Activated B cell treated with CpG ODN at 0.5 μM for 24 hours (primary cell): ENCODE measurements at regions not wholly inside any gene's neighbourhood (a gene's known extent, or its start where the extent isn't known, plus 50 kb on each side); places are given as distances from the start of the nearest gene placed in this dataset.

ENCODE experiments used
- ATAC-seq: fragments of 200-7000 bp; cut with Tn5 transposase; one replicate; pipeline ENCODE4 v1.10.0; 2021; ENCODE audit warnings: low read depth, mild to moderate bottlenecking, moderate library complexity
- CTCF ChIA-PET: fragments of 350-600 bp; sonication (Branson Sonifier 250); formaldehyde crosslinking; loops from one replicate; lab custom pipeline; 2021; ENCODE audit warnings: antibody characterized with exemption; lab: Charles Lee
- POLR2A ChIA-PET: fragments of 350-600 bp; sonication (Branson Sonifier 250); formaldehyde crosslinking; loops from one replicate; lab custom pipeline; 2021; ENCODE audit warnings: antibody characterized with exemption; lab: Charles Lee
- DNase-seq: peaks from one replicate; pipeline ENCODE4 v3.0.0; 2022
- H3K27ac Mint-ChIP-seq: one replicate; pipeline ENCODE4 v1.8.0; 2020; ENCODE audit warnings: mixed read lengths
- H3K27me3 Mint-ChIP-seq: one replicate; pipeline ENCODE4 v1.8.0; 2021; ENCODE audit warnings: mixed read lengths
- H3K36me3 Mint-ChIP-seq: one replicate; pipeline ENCODE4 v1.8.0; 2021; ENCODE audit warnings: low read depth, mixed read lengths
- H3K4me1 Mint-ChIP-seq: one replicate; pipeline ENCODE4 v1.8.0; 2021; ENCODE audit warnings: mixed read lengths
- H3K4me3 Mint-ChIP-seq: one replicate; pipeline ENCODE4 v1.8.0; 2020; ENCODE audit warnings: mild to moderate bottlenecking, mixed read lengths
- H3K9me3 Mint-ChIP-seq: one replicate; pipeline ENCODE4 v1.8.0; 2020; ENCODE audit warnings: mixed read lengths
- CTCF ChIP-seq: fragments of 200-600 bp; IDR thresholded peaks from one replicate; pipeline ENCODE4 v1.8.0; 2022; ENCODE audit warnings: antibody characterized with exemption, mild to moderate bottlenecking
- intact Hi-C: fragments of 100-400 bp; cut with micrococcal nuclease; formaldehyde crosslinking; loops from one replicate; pipeline ENCODE4 v1.15.1; 2024

- H3K4me3 Mint-ChIP-seq: no peak overlapping the region
- ChIA-PET CTCF (interaction anchor here (1.3 to 3.0 kb wide), 9 partner anchors 9 to 769 kb away, joined by 3 to 14 read pairs (median 5); no protein-coding TSS in a partner anchor), POLR2A (interaction anchor here (2.2 kb wide), 1 partner anchor 9 kb away, joined by 13 read pairs; no protein-coding TSS in a partner anchor)
- TF ChIP-seq CTCF: no peak
- no peak overlapping the region for H3K27ac Mint-ChIP-seq
- intact Hi-C loops: loop anchor here (5.0 kb wide), 1 partner anchor 273 kb away; no protein-coding TSS in a partner anchor
- DNase-seq (no peak), ATAC-seq (no peak)
- no peaks in the 10 kb centered on the region for H3K9me3 Mint-ChIP-seq
- no peaks in the 10 kb centered on the region for H3K36me3 Mint-ChIP-seq
- H3K4me1 Mint-ChIP-seq: peaks cover 21% of the 10 kb centered on the region
- no peaks in the 10 kb centered on the region for H3K27me3 Mint-ChIP-seq
Observed at GRCh38 chr10:6919077-6919476, 339.0 kb upstream of the PRKCQ start.

- POLR2A ChIA-PET: interaction anchor here (2.2 kb wide), 1 partner anchor 9 kb away, joined by 13 read pairs; no protein-coding TSS in a partner anchor
- intact Hi-C loops: loop anchor here (1.0 to 5.0 kb wide), 2 partner anchors 9 to 274 kb away; no protein-coding TSS in a partner anchor
- H3K4me1 Mint-ChIP-seq: peaks cover 21% of the 10 kb centered on the region
- DNase-seq (peak; percentile 37), ATAC-seq (no peak)
- H3K27me3 Mint-ChIP-seq: no peaks in the 10 kb centered on the region
- no peak overlapping the region for H3K4me3 Mint-ChIP-seq
- CTCF ChIA-PET: interaction anchor here (1.3 to 3.0 kb wide), 9 partner anchors 9 to 769 kb away, joined by 3 to 14 read pairs (median 4); no protein-coding TSS in a partner anchor
- H3K9me3 Mint-ChIP-seq: no peaks in the 10 kb centered on the region
- TF ChIP-seq CTCF: no peak
- H3K36me3 Mint-ChIP-seq: no peaks in the 10 kb centered on the region
- no peak overlapping the region for H3K27ac Mint-ChIP-seq
Observed at GRCh38 chr10:6918305-6918704, 338.2 kb upstream of the PRKCQ start.

- Mint-ChIP-seq H3K27me3 (no peaks in the 10 kb centered on the region), H3K36me3 (no peaks in the 10 kb centered on the region), H3K9me3 (no peaks in the 10 kb centered on the region), H3K27ac (no peak overlapping the region), H3K4me3 (no peak overlapping the region), H3K4me1 (peaks cover 21% of the 10 kb centered on the region)
- CTCF ChIA-PET: interaction anchor here (1.2 kb wide), 1 partner anchor 10 kb away, joined by 4 read pairs; no protein-coding TSS in a partner anchor
- TF ChIP-seq CTCF: no peak
- POLR2A ChIA-PET: interaction anchor here (2.2 kb wide), 1 partner anchor 11 kb away, joined by 13 read pairs; no protein-coding TSS in a partner anchor
- DNase-seq (no peak), ATAC-seq (no peak)
- intact Hi-C loops: loop anchor here (5.0 kb wide), 1 partner anchor 275 kb away; no protein-coding TSS in a partner anchor
Observed at GRCh38 chr10:6917125-6917524, 337.0 kb upstream of the PRKCQ start.

- DNase-seq (no peak), ATAC-seq (peak; percentile 67)
- no peak for TF ChIP-seq CTCF
- no peaks in the 10 kb centered on the region for H3K9me3 Mint-ChIP-seq
- peaks cover 21% of the 10 kb centered on the region for H3K4me1 Mint-ChIP-seq
- H3K27me3 Mint-ChIP-seq: no peaks in the 10 kb centered on the region
- ChIA-PET CTCF (interaction anchor here (1.2 kb wide), 1 partner anchor 10 kb away, joined by 4 read pairs; no protein-coding TSS in a partner anchor), POLR2A (interaction anchor here (2.2 kb wide), 1 partner anchor 11 kb away, joined by 13 read pairs; no protein-coding TSS in a partner anchor)
- no peak overlapping the region for H3K27ac Mint-ChIP-seq
- intact Hi-C loops: loop anchor here (5.0 kb wide), 1 partner anchor 276 kb away; no protein-coding TSS in a partner anchor
- no peaks in the 10 kb centered on the region for H3K36me3 Mint-ChIP-seq
- no peak overlapping the region for H3K4me3 Mint-ChIP-seq
Observed at GRCh38 chr10:6916601-6917000, 336.5 kb upstream of the PRKCQ start.

- H3K4me1 Mint-ChIP-seq: peaks cover 18% of the 10 kb centered on the region
- H3K9me3 Mint-ChIP-seq: no peaks in the 10 kb centered on the region
- ChIA-PET CTCF (interaction anchor here (1.8 kb wide), 1 partner anchor 772 kb away, joined by 7 read pairs; no protein-coding TSS in a partner anchor), POLR2A (interaction anchor here (1.0 kb wide), 1 partner anchor 12 kb away, joined by 4 read pairs; no protein-coding TSS in a partner anchor)
- H3K36me3 Mint-ChIP-seq: no peaks in the 10 kb centered on the region
- DNase-seq (no peak), ATAC-seq (no peak)
- intact Hi-C loops: loop anchor here (5.0 kb wide), 1 partner anchor 277 kb away; no protein-coding TSS in a partner anchor
- no peak overlapping the region for H3K27ac Mint-ChIP-seq
- H3K4me3 Mint-ChIP-seq: no peak overlapping the region
- no peaks in the 10 kb centered on the region for H3K27me3 Mint-ChIP-seq
- TF ChIP-seq CTCF: no peak
Observed at GRCh38 chr10:6915307-6915706, 335.2 kb upstream of the PRKCQ start.
